ENCODE measurements at regions not wholly inside any gene's neighbourhood (a gene's known extent, or its start where the extent isn't known, plus 50 kb on each side); places are given as distances from the start of the nearest gene placed in this dataset.
"Not testable (repeated sequence)": the region's sequence is repeated elsewhere in the genome, so short reads cannot be mapped to it uniquely, and the experiment has no call there.

DNA sequence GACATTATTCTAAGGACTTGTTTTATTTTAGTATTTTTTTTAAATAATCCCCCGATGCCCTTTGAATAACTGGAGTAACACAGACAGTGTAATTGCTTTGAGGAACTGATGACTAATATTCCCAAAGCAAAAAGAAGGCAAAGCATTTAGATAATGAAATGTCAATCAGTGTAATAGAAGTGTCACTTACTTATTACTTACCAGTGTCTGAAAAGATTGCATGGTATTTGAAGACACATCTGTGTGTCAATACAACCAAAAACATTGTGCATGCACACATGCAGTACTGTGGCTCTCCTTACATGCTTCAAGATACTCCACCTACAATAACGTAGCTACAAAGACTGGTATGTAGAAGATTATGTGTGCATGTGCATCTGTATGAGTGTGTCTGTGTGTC is 264.0 kb upstream of the ANO5 start:
- no peak for DNase-seq (ENCODE audit: low spot score)

DNA sequence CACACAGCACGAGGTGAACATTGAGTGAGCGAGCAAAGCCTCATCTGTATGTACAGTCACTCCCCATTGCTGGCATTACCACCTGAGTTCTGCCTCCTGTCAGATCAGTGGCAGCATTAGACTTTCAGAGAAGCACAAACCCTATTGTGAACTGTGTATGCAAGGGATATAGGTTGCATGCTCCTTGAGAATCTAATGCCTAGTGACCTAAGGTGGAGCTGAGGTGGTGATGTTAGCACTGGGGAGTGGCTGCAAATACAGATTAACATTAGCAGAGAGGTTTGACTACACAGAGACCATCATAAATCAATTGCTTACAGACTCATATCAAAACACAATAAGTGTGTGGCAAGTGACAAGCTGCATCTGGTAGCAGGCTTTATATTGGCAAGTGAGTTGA is 262.5 kb upstream of the ANO5 start:
- no peak for DNase-seq (ENCODE audit: low spot score)

DNA sequence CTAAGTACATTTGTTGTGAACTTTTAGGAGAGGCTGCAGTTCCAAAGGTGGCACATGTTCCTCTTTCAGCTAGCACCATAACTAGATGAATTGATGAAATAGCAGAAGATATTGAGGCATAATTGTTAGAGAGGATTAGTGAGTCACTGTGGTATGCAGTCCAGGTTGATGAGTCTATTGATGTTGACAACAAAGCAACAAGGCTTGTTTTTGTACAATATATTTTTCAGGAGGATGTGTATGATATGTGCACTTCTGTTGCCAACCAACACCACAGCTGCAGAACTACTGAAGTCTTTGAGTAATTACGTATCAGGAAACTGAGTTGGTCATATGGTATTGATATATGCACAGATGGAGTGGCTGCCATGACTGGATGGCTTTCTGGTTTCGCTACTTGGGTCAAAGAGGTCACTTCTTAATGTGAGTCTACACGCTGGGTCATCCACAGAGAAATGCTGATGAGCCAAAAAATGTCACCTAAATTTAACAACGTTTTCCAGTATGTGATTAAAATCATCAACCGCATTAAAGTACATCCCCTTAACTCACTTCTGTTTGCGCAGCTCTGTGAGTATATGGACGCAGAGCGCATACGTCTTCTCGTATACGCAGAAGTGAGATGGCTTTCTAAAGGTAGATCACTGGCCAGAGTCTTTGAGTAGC is 261.3 kb upstream of the ANO5 start:
- no peak for DNase-seq (ENCODE audit: low spot score)

DNA sequence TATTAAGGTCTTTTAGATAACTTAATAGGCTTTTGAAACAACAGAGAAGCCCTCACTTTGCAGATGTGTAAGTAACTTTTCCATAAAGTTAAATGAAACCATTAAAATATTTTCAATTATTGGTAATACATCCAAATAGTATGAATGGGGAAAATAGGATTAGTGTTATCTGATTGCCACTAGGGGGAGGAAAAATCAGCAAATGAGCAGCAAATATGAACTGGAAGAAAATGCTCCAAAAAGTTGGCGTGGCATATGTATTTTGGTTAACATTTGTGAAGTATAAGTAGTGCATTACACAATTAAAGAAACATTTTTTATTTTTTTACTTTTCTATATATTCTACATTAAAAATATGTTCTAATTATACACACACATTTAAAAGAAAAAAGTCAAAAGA is 259.8 kb upstream of the ANO5 start:
- DNase-seq (ENCODE audit: low spot score) = no peak

DNA sequence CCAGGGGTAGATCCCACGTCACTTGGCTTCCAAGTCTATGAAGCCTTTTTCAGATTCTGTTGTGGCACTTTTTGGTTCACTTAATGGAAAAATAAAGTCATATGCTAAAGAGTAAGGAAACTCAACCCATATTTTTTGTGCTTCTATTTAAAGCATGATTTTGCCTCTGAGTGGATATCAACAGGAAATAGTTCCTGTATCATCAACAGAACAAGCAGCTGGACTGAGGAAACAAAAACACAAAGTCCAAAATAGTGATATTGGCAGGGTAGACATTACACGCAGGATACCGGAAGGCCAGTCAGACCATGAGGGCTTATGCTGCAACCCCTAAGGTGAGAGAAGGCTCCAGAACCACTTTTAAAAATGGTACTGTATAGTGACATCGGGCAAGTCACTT is 248.3 kb upstream of the ANO5 start:
- no peak for DNase-seq (ENCODE audit: low spot score)

DNA sequence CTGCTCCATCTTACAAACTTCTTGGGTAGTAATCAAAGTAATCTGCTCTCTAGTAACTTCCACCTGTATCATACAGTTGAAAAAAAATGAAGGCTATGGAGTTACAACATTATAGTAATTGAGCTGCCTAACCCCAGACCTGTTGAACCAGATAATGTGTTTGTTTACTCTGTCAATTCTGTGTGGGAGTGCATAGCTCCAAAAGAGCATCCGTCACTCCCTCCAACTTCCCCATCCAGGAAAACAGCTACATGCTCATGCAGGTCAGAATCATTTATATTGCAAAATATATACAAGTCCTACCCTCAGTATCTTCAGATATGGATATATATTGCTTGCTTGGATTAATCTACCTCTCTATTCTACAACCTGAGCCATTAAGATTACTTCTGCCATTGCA is 244.0 kb upstream of the ANO5 start:
- no peak for DNase-seq (ENCODE audit: low spot score)

DNA sequence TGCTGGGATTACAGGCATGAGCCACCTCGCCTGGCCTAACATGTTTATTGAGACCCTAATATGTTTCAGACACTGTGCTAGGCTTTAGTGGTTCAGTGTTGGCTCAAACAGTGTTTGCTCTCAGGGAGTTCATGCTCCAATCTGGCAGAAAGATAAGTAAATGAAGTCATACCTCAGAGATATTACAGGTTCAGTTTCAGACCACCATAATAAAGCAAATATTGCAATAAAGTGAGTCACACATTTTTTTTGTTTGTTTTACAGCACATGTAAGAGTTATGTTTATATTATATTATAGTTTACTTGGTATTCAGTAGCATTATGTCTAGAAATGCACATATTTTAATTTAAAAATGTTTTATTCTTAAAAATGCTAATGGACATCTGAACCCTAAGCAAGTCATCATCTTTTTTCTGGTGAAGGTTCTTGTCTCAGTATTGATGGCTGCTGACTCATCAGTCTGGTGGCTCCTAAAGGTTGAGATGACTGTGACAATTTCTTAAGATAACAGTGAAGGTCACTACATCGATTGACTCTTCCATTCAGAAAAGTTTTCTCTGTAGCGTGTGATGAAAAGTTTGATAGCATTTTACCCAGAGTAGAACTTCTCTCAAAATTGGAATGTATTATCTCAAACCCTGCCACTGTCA is 243.0 kb upstream of the ANO5 start:
- DNase-seq (ENCODE audit: low spot score) = no peak

DNA sequence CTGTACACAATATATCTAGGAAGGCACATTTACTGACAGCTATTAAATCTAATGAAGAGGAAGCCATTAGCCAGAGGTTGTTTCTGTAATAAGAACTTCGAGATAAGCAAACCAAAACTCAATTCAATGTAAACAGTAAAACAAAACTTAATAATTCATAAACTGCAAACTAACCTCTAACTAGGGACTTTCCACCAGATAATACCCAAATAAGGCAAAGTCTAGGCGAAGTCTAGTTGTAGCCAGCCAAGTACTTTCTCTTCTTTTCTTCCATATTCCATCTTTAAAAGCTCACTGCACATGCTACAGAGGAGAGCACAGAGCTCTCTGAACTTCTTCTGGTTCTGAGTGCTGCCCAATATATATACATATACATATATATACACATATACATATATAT is 229.9 kb upstream of the ANO5 start:
- DNase-seq (ENCODE audit: low spot score) = no peak

DNA sequence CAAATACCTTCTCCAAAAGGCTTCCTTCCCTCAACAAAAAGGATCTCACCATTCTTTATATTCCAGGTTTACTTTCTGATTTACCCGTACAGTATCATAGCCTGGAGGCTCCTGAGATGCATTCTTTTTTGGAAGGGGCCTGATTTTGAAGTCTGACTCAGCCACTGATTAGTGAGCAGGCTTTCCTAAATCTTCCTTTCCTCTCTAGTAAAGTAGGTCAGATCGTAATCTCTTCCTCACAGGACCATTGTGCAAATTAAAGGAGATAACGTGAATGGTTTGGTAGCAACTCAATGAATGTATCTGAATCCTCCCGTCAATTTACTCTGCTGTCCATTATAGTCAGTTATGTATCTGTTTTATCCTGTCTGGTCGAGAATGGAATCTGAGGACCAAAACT is 227.7 kb upstream of the ANO5 start:
- no peak for DNase-seq (ENCODE audit: low spot score)

DNA sequence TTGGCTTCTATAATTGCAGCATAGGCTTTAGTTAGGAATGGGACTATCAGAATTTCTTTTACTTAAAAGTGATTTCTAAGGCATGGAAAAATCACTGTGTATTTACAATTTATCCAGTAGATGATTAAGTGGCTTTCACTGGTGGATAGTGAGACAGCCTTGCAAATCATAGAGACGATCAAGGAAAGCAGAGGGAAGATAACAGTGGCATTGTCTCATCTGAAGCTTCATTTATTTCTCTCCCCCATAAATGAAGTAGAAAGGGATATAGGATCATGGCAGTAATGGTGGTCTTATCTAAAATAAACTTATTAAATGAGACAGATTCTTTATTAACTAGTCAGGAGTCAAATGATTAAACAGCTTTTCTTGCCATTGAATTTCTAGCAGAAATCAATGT is 224.2 kb upstream of the ANO5 start:
- DNase-seq (ENCODE audit: low spot score) = no peak

DNA sequence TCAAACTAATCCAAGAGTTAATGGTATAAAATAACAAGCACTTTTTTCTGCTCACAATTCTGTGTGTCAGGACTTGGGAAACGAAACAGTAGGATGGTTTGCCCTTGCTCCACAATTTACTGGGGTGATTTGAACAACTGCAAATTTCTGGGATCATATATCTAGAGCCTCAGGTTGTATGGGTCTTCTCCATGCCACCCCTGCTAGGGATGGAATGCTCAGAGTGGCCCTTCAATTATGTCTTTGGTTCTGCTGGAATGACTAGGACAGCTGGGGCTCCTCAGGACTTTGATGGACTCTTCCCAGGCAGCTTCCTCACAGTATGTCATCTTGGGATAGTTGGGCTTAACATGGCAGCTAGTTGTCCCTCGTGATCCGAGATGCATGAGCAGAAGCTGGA is 223.0 kb upstream of the ANO5 start:
- no peak for DNase-seq (ENCODE audit: low spot score)

DNA sequence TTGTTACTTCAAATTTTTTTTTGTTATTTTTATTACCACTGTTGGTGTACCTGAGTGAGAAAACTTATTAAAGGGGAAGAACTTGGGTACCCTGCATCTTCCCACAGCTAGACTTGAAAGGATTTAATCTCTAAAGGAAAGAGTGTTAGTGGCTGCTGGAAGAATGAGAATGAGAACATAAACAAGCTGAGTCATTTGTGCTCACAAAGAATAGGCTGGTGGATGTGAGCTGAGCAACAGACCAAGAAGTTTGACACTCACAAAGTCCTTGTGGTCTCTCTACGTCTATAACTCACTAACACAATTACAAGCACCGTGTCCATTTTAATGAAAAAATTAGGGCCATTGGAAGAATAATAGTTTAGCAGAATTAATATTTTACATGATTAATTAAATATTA is 217.6 kb upstream of the ANO5 start:
- DNase-seq (ENCODE audit: low spot score) = no peak

DNA sequence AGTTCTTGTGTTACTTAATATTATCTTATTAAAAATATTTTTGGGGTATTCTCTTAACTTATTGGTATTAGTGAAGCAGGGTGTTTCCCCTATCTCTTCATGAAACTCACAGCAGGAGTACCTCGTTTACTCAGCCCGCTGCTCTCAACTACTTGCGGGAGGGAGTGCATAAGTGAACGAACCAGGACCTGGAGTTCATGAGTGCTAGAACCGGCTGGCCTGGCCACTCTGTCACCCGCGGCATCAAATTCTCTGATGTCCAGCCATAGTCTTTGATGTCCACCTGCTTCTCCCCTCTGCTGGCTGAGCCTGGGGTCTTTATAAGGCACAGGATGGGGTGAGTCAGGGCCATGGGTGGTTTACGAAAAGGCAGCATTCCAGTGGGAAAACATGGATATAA is 216.7 kb upstream of the ANO5 start:
- DNase-seq (ENCODE audit: low spot score) = no peak

DNA sequence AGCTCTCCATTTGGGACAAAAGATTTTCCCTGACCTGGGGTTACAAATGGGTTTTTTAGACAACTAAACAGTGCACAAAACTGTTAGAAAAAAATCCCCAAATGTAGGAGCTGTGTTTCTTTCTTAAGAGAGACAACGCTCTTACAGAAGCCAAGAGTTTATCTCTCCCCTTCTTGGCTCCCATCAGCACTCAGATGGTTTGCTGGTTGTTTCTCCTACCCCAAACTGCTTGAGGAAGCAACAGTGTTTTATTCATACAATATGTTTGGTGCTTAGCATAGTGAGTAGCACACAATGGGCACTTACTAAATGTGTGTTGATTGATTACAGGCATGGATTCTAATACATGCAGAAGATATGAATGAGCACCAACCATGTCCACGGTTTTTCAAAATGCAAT is 209.5 kb upstream of the ANO5 start:
- DNase-seq (ENCODE audit: low spot score) = no peak

DNA sequence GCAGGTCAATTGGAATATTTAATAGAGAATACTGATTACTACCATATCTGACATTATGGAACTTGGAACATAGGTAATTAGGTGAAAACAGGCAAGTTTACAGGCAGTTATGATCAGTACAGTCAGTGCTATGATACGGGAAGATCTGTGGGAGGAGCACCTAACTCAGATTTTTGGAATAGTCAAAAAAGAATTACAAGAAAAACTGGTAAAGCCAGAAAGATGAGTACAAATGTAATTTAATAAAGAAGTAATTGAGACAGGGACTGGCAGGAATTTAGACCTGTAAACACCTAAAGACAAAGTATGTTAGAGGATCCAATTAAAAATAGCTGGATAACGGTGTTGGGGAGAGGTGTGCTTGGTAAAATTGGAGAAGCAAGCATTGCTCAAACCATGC is 206.5 kb upstream of the ANO5 start:
- DNase-seq (ENCODE audit: low spot score) = no peak

DNA sequence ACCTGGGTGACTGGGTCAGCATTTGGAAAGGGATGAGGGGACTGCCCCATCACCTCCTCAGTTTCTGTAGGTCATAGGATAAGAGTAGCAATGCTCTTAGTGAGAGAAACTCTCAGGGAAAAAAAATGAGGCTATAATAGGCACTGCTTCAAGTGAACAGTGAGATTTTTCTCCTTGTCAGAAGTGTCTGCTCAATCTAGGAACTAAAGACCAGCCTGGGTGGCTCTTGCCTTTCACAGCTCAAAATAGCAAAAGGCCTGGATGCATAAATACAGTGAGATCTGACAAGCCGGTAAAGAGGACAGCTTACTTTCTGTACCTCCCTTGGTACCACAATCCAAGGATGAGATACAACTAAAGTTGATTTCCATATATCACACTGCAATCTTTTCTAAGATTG is 205.6 kb upstream of the ANO5 start:
- DNase-seq (ENCODE audit: low spot score) = no peak

DNA sequence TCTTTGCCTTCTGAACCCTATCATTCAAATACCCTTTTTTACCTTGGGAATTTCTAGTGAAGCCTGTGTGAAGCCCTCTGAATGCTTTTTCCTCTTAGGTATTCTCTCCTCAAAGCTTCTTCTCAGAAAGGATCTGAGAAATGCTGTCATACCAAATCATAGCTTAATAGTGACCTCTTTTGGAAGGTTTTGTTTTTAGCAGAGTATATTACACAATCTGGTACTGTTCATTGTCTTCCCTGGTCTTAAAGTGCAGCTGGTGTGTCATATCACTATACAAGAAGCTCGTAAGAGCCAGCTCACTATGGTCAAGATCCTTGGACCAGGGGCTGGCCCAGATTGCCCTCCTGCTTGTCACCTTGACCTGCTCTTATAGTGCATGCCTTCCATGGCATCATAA is 204.4 kb upstream of the ANO5 start:
- no peak for DNase-seq (ENCODE audit: low spot score)

DNA sequence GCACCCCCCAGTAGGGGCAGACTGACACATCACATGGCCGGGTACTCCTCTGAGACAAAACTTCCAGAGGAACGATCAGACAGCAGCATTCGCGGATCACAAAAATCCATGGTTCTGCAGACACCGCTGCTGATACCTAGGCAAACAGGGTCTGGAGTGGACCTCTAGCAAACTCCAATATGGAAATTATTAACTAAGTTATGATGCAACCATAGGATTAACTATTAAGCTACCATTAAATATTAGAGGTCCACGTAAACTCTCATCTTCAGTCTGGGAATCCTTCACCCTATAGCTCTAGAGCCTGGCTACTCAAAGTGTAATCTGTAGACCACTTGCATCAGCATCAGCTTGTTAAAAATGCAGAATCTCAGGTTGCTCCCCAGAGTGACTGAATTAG is 191.1 kb upstream of the ANO5 start:
- DNase-seq (ENCODE audit: low spot score) = not testable (repeated sequence)

DNA sequence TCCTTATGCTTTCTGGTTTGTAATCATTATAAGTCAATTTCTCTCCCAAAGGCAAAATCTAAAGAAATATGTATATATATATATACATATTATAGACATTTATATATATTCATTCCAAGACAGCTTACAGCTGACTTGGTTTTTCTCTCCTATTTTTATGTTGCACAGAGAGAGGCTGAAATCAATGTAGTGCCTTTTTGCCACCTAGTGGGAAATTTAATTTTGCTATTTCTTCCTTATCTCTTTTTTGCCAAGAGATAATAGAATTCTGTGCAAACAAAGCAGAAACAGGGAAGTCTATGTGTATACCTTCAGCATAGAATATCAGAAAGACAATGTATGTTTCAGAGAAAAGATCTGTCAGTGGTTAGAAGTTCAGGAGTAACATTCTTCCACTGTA is 186.0 kb upstream of the ANO5 start:
- no peak for DNase-seq (ENCODE audit: low spot score)

DNA sequence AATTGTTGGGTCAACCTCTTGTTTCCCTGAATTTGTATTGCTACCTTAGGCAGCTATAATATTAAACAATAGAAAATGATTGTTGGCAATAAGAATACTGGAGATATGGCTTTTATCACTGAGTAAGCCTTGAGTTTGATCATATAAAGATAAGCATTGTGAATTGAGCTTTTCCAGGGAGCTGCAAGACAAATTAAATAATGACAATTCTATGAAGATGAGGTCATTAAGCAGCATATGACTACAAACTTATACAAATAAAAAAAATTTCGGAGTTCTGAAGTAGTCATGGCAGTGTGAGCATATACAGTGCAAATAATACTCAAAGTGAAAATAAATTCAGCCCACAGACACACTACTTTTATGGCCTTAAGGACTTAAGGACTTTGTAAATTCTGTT is 161.1 kb upstream of the ANO5 start:
- no peak for DNase-seq (ENCODE audit: low spot score)

DNA sequence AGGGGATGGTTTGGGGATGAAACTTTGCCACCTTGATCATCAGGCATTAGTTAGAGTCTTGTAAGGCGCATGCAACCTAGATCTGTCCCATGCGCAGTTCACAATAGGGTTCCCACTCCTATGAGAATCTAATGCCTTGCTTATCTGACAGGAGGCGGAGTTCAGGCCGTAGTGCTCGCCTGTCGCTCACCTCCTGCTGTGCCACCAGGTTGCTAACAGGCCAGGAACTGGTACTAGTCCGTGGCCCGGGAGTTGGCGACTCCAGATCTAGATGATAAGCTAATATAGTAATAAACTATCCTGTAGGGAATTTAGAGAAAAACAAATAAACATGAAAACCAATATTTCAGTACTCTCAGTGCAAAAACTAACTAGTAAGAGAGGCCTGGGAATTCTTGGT is 155.4 kb upstream of the ANO5 start:
- DNase-seq (ENCODE audit: low spot score) = no peak

DNA sequence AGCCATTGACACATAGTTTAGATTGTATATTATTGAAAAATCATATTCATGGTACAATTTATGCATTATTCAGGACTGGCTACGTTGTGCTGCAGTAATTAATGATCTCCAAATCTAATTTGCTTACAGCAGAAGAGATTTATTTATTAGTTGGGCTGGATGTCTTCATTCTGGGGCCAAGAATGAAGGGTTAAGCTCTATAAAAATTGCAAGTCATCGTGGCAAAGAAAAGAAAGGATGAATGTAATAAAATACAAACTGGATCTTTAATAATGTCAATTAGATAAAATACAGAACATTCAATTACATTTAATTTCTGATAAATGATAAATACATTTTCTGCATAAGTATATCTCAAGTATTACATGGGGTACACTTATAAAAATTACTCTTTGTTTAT is 151.8 kb upstream of the ANO5 start:
- DNase-seq (ENCODE audit: low spot score) = no peak

DNA sequence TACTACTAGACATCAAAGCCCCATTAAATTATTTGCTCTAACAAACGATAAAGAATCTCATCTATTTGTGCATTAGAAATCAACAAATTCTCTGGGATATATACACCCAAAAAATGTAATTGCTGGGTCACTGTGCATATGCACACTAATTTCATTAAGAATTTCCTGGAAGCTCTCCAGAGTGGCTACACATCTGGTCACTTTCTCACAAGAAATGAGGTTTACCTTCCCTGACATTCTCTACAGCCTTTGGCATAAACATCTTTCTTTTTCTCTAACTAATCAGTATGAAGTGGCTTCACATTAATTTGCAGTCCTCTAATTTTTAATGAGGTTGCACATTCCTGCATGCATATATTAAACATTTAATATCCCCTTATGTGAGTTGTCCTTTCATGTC is 150.8 kb upstream of the ANO5 start:
- DNase-seq (ENCODE audit: low spot score) = no peak

DNA sequence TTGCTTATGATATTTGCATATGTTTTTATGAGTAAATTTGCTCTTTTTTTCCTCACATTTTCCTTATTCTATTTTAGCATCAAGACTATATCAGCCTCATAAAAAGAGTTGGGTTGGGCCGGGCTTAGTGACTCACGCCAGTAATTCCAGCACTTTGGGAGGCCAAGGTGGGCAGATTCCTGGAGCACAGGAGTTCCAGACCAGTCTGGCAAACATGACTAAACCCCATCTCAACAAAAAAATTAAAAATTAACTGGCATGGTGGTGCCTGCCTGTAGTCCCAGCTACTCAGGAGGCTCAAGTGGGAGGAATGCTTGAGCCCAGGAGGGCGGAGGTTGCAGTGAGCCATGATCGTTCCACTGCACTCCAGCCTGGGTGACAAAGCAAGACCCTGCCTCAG is 148.8 kb upstream of the ANO5 start:
- no peak for DNase-seq (ENCODE audit: low spot score)

DNA sequence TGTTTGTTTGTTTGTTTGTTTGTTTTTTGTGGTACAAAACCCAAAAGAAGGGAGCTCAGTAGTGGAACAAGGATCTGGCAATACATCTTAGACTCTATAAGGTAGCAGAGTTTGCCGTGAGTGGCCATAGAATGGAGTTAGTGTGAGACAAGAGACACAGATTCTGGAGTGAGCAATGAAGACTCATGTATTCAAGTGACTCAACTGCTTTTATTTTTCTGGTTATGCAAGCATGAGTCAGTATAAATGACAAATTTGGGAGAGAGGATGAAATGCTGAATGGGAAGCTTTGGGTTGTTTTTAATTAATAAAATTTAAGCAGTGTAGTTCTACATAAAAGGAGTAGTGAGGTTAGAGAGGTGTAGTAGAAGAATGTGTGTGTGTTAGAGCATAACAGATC is 143.6 kb upstream of the ANO5 start:
- DNase-seq (ENCODE audit: low spot score) = no peak
